ENCODE measurements at regions not wholly inside any gene's neighbourhood (a gene's known extent, or its start where the extent isn't known, plus 50 kb on each side); places are given as distances from the start of the nearest gene placed in this dataset.

DNA sequence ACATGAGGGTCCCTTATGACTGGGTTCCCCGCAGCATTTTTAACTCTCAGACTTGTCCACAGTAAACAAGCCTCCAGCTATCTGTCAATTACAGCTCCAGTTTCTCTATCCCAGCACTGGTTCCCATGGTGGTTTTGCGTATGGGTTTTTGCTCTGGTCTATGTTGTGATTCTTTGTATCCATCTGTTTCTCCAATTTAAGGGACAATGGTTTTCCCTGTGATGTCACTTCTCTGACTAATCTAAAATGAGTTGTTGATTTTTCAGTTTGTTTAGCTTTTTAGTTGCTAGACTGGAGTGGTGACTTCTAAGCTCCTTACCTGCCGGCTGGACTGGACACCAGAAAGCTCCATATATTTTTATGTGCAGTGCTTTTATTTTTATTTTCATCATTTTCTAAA is 303.7 kb downstream of the INHBA start:
- TF ChIP-seq, protein P1, sequence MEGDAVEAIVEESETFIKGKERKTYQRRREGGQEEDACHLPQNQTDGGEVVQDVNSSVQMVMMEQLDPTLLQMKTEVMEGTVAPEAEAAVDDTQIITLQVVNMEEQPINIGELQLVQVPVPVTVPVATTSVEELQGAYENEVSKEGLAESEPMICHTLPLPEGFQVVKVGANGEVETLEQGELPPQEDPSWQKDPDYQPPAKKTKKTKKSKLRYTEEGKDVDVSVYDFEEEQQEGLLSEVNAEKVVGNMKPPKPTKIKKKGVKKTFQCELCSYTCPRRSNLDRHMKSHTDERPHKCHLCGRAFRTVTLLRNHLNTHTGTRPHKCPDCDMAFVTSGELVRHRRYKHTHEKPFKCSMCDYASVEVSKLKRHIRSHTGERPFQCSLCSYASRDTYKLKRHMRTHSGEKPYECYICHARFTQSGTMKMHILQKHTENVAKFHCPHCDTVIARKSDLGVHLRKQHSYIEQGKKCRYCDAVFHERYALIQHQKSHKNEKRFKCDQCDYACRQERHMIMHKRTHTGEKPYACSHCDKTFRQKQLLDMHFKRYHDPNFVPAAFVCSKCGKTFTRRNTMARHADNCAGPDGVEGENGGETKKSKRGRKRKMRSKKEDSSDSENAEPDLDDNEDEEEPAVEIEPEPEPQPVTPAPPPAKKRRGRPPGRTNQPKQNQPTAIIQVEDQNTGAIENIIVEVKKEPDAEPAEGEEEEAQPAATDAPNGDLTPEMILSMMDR (IDR thresholded peaks at IDR 0.05), result no peak
- TF ChIP-seq EP300 (IDR thresholded peaks at IDR 0.05), result no peak
- TF ChIP-seq POLR2A (IDR thresholded peaks at IDR 0.05), result no peak
- TF ChIP-seq POLR2AphosphoS5 (IDR thresholded peaks at IDR 0.05), result no peak

Data from sigmoid colon (tissue), 4 donors.